CD4-positive, alpha-beta T cell (primary cell): ENCODE measurements at regions not wholly inside any gene's neighbourhood (a gene's known extent, or its start where the extent isn't known, plus 50 kb on each side); places are given as distances from the start of the nearest gene placed in this dataset.

Experiments
- ATAC-seq: fragments of 200-7000 bp; cut with Tn5 transposase; one replicate; pipeline ENCODE4 v1.10.0; 2022; ENCODE audit warnings: mild to moderate bottlenecking; ENCODE audit not compliant: poor library complexity
- CTCF ChIA-PET: fragments of 350-600 bp; sonication (Branson Sonifier 250); formaldehyde crosslinking; loops from one replicate; lab custom pipeline; 2021; ENCODE audit warnings: antibody characterized with exemption, inconsistent platforms; lab: Charles Lee
- POLR2A ChIA-PET: fragments of 350-600 bp; sonication (Branson Sonifier 250); formaldehyde crosslinking; loops from one replicate; lab custom pipeline; 2021; ENCODE audit warnings: antibody characterized with exemption, inconsistent platforms; lab: Charles Lee
- DNase-seq, 14 experiments: peaks; one replicate each; pipeline ENCODE4 v3.0.0-alpha.2; 2013 to 2020; ENCODE audit warnings: mixed read lengths in 2 of 14
- H3K27ac ChIP-seq, 2 donors: one replicate each; pipeline versions ENCODE4 v1.5.1 to v1.7.0; 2013; ENCODE audit warnings: low read length in 2 of 2, low read depth in 1 of 2, mild to moderate bottlenecking in 1 of 2
- H3K27me3 ChIP-seq, 2 experiments: 1 replicate in 1 of 2; 2 replicates in 1 of 2; pipeline versions ENCODE4 v1.6.1 to v1.7.0; 2013; ENCODE audit warnings: low read length in 2 of 2, control low read depth in 1 of 2, mild to moderate bottlenecking in 1 of 2, moderate library complexity in 1 of 2; ENCODE audit not compliant: insufficient read depth in 2 of 2, control insufficient read depth in 1 of 2
- H3K36me3 ChIP-seq: one replicate; pipeline ENCODE4 v1.6.1; 2013; ENCODE audit warnings: low read length, control low read depth; ENCODE audit not compliant: insufficient read depth
- H3K4me1 ChIP-seq: one replicate; pipeline ENCODE4 v1.6.1; 2013; ENCODE audit warnings: low read length, control low read depth; ENCODE audit not compliant: insufficient read depth
- H3K4me3 ChIP-seq: one replicate; pipeline ENCODE4 v1.5.1; 2013; ENCODE audit warnings: mild to moderate bottlenecking, low read length, moderate library complexity
- H3K9me3 ChIP-seq, 2 experiments: 1 replicate in 1 of 2; 2 replicates in 1 of 2; pipeline versions ENCODE4 v1.6.1 to v1.7.0; 2013; ENCODE audit warnings: low read length in 2 of 2, mild to moderate bottlenecking in 2 of 2, control low read depth in 1 of 2, moderate library complexity in 1 of 2; ENCODE audit not compliant: control insufficient read depth in 1 of 2, insufficient read depth in 1 of 2
- H3K27ac Mint-ChIP-seq: one replicate; pipeline ENCODE4 v1.8.0; 2020; ENCODE audit warnings: mixed read lengths
- H3K27me3 Mint-ChIP-seq: one replicate; pipeline ENCODE4 v1.8.0; 2021; ENCODE audit warnings: mixed read lengths
- H3K36me3 Mint-ChIP-seq: one replicate; pipeline ENCODE4 v1.8.0; 2021; ENCODE audit warnings: low read depth, mixed read lengths
- H3K4me1 Mint-ChIP-seq: one replicate; pipeline ENCODE4 v1.8.0; 2021; ENCODE audit warnings: low read depth, mixed read lengths
- H3K4me3 Mint-ChIP-seq: one replicate; pipeline ENCODE4 v1.8.0; 2020; ENCODE audit warnings: mild to moderate bottlenecking, mixed read lengths
- H3K9me3 Mint-ChIP-seq: one replicate; pipeline ENCODE4 v1.8.0; 2020; ENCODE audit warnings: mixed read lengths
- CTCF ChIP-seq: fragments of 200-600 bp; IDR thresholded peaks from one replicate; pipeline ENCODE4 v1.8.0; 2022; ENCODE audit warnings: antibody characterized with exemption, mild to moderate bottlenecking
- intact Hi-C, 2 experiments: fragments of 100-400 bp; cut with DNase I in 1 of 2; cut with micrococcal nuclease in 1 of 2; formaldehyde crosslinking; loops; one replicate each; pipeline versions ENCODE4 v1.15.1 to v1.9.0; 2023 to 2025; cut with DNase I, micrococcal nuclease

- ATAC-seq (no peak), DNase-seq (no peak)
- ChIA-PET POLR2A (no interaction called here), CTCF (interaction anchor here (3.3 kb wide), 1 partner anchor 416 kb away, joined by 84 read pairs; no protein-coding TSS in a partner anchor)
- Mint-ChIP-seq H3K27ac (no peak overlapping the region), H3K4me3 (no peak overlapping the region), H3K27me3 (no peaks in the 10 kb centered on the region), H3K4me1 (peaks cover 19% of the 10 kb centered on the region), H3K36me3 (no peaks in the 10 kb centered on the region), H3K9me3 (no peaks in the 10 kb centered on the region)
- Histone ChIP-seq H3K4me1 (peaks cover 10% of the 10 kb centered on the region), H3K36me3 (no peaks in the 10 kb centered on the region), H3K9me3 (no peaks in the 10 kb centered on the region), H3K4me3 (no peak overlapping the region), H3K27me3 (no peaks in the 10 kb centered on the region), H3K27ac (no peak overlapping the region)
- TF ChIP-seq CTCF, result no peak
- intact Hi-C loops, result loop anchor here (5.0 kb wide), 2 partner anchors 283 to 543 kb away; no protein-coding TSS in a partner anchor
Measured at GRCh38 chr2:37830636-37831035, 94.5 kb upstream of the RMDN2 start.

- POLR2A ChIA-PET, result no interaction called here
- Mint-ChIP-seq H3K27me3 (no peaks in the 10 kb centered on the region), H3K27ac (no peak overlapping the region)
Measured at GRCh38 chr2:37831081-37831780, 93.9 kb upstream of the RMDN2 start.

DNA sequence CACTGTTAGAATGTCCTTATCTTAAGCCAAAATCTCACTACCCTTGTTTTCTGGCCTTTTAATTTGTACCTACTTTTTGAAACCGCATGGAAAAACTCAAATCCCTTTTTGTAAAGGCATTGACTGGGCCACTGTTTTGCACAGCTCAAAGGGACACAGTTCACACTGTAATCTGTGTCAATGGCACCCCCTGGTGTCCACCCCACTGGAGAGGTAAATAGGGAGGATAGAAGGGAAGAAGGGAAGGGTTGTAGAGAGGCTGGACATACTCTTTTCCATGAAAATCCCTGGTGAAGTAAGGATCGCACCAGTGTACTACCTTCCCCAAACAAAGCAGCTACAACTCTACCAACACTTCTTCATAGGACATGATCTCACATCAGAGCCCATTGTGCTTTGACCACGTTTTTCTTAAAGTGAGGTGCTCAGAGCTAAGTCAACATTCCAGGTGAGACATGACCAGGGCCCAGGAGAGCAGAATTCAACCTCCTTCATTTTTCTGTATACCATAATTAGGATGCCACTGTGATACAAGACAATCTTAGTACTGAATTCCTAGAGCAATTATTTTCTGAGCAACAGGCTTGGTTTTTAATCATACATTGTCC is 92.4 kb upstream of the RMDN2 start:
- Histone ChIP-seq H3K36me3 (no peaks in the 10 kb centered on the region), H3K27ac (no peak overlapping the region), H3K4me1 (peaks cover 10% of the 10 kb centered on the region), H3K4me3 (no peak overlapping the region), H3K27me3 (no peaks in the 10 kb centered on the region), H3K9me3 (no peaks in the 10 kb centered on the region)
- no peak overlapping the region for H3K4me3 Mint-ChIP-seq
- intact Hi-C loops, result loop anchor here (1.0 to 5.0 kb wide), 8 partner anchors 44 to 664 kb away; no protein-coding TSS in a partner anchor
- ChIA-PET POLR2A (interaction anchor here (0.5 to 2.1 kb wide), 7 partner anchors 162 to 456 kb away, joined by 3 to 14 read pairs (median 3); no protein-coding TSS in a partner anchor), CTCF (interaction anchor here (0.6 to 3.3 kb wide), 25 partner anchors 15 to 456 kb away, joined by 3 to 84 read pairs (median 4); partner anchors contain the start of gene CDC42EP3)
- DNase-seq (peak; percentile 71 to 89 (median 80)), ATAC-seq (peak; percentile 84)
- no peaks in the 10 kb centered on the region for H3K36me3 Mint-ChIP-seq
- H3K27ac Mint-ChIP-seq, result no peak overlapping the region
- TF ChIP-seq CTCF, result peak; percentile 93
- H3K9me3 Mint-ChIP-seq, result no peaks in the 10 kb centered on the region
- H3K27me3 Mint-ChIP-seq, result no peaks in the 10 kb centered on the region
- H3K4me1 Mint-ChIP-seq, result peaks cover 19% of the 10 kb centered on the region

More at GRCh38 chr2:37831081-37831780, 93.9 kb upstream of the RMDN2 start:
- ATAC-seq (no peak), DNase-seq (no peak)
- intact Hi-C loops, result loop anchor here (5.0 kb wide), 2 partner anchors 284 to 544 kb away; no protein-coding TSS in a partner anchor
- Histone ChIP-seq H3K36me3 (no peaks in the 10 kb centered on the region), H3K27me3 (no peaks in the 10 kb centered on the region), H3K9me3 (no peaks in the 10 kb centered on the region), H3K4me3 (no peak overlapping the region), H3K27ac (no peak overlapping the region), H3K4me1 (peaks cover 10% of the 10 kb centered on the region)
- H3K4me3 Mint-ChIP-seq, result no peak overlapping the region
- peaks cover 19% of the 10 kb centered on the region for H3K4me1 Mint-ChIP-seq
- CTCF ChIA-PET, result interaction anchor here (1.1 to 3.3 kb wide), 5 partner anchors 23 to 435 kb away, joined by 3 to 84 read pairs (median 10); no protein-coding TSS in a partner anchor
- no peaks in the 10 kb centered on the region for H3K36me3 Mint-ChIP-seq
- H3K9me3 Mint-ChIP-seq, result no peaks in the 10 kb centered on the region
- no peak for TF ChIP-seq CTCF
